ENCODE measurements at regions not wholly inside any gene's neighbourhood (a gene's known extent, or its start where the extent isn't known, plus 50 kb on each side); places are given as distances from the start of the nearest gene placed in this dataset.

- Histone ChIP-seq H3K9me2 (ENCODE audit: insufficient read depth) (no peaks in the 10 kb centered on the region), H3K79me2 (replicated peaks; ENCODE audit: insufficient read depth) (no peaks in the 10 kb centered on the region), H3F3A (replicated peaks; ENCODE audit: low read depth) (no peaks in the 10 kb centered on the region), H4K20me1 (replicated peaks; ENCODE audit: insufficient read depth) (no peaks in the 10 kb centered on the region), H3K4me1 (ENCODE audit: insufficient read depth) (no peaks in the 10 kb centered on the region), H3K36me3 (ENCODE audit: insufficient read depth) (peaks cover 4% of the 10 kb centered on the region; the same call in 1 of the 2 replicates), H3K4me3 (no peak overlapping the region), H3K4me2 (no peak overlapping the region), H2AFZ (no peak overlapping the region), H3K27ac (ENCODE audit: low read depth) (no peak overlapping the region), H3K27me3 (ENCODE audit: insufficient read depth) (no peaks in the 10 kb centered on the region)
- Mint-ChIP-seq H3K4me1 (no peaks in the 10 kb centered on the region), H3K36me3 (ENCODE audit: low read depth) (peaks cover 35% of the 10 kb centered on the region), H3K4me3 (no peak overlapping the region), H3K27me3 (ENCODE audit: insufficient read depth, low read depth, poor library complexity) (no peaks in the 10 kb centered on the region), H3K27ac (no peak overlapping the region), H3K9me3 (peaks cover 97% of the 10 kb centered on the region)
- TF ChIP-seq REST (IDR thresholded peaks at IDR 0.05; ENCODE audit: unreplicated experiment) (no peak), EZH2 (IDR thresholded peaks at IDR 0.05; ENCODE audit: low read depth, unreplicated experiment) (no peak), CTCF (conservative IDR thresholded peaks at IDR 0.05; ENCODE audit: low read depth in 2 of 2) (no peak), POLR2AphosphoS5 (IDR thresholded peaks at IDR 0.05; ENCODE audit: low read depth) (no peak), ZNF114 (CRISPR knock-in tag; IDR thresholded peaks at IDR 0.05) (no peak), JUNB (IDR thresholded peaks at IDR 0.05; ENCODE audit: unreplicated experiment) (no peak), STAT1 (IDR thresholded peaks at IDR 0.05; ENCODE audit: unreplicated experiment) (no peak), EZH2phosphoT487 (IDR thresholded peaks at IDR 0.05; ENCODE audit: unreplicated experiment) (no peak), ETS1 (IDR thresholded peaks at IDR 0.05) (no peak)
- ATAC-seq (no peak), DNase-seq (ENCODE audit: low spot score) (no peak)
These were observed 610.7 kb downstream of the CBLN4 start for GRCh38 chr20:55394592-55394991.

- H3K27me3 ChIP-seq (ENCODE audit: insufficient read depth) = no peaks in the 10 kb centered on the region
- H3F3A ChIP-seq (replicated peaks; ENCODE audit: low read depth) = no peaks in the 10 kb centered on the region
- H4K20me1 ChIP-seq (replicated peaks; ENCODE audit: insufficient read depth) = no peaks in the 10 kb centered on the region
- H3K9me2 ChIP-seq (ENCODE audit: insufficient read depth) = no peaks in the 10 kb centered on the region
- no peak overlapping the region for H2AFZ ChIP-seq
- H3K9me3 Mint-ChIP-seq = peaks cover 97% of the 10 kb centered on the region
- no peaks in the 10 kb centered on the region for H3K4me1 Mint-ChIP-seq
- H3K4me2 ChIP-seq = no peak overlapping the region
- H3K79me2 ChIP-seq (replicated peaks; ENCODE audit: insufficient read depth) = no peaks in the 10 kb centered on the region
- H3K4me1 ChIP-seq (ENCODE audit: insufficient read depth) = no peaks in the 10 kb centered on the region
- ATAC-seq = no peak
- no peak overlapping the region for H3K27ac ChIP-seq (ENCODE audit: low read depth)
- peaks cover 4% of the 10 kb centered on the region; the same call in 1 of the 2 replicates for H3K36me3 ChIP-seq (ENCODE audit: insufficient read depth)
- H3K4me3 Mint-ChIP-seq = no peak overlapping the region
- peaks cover 37% of the 10 kb centered on the region for H3K36me3 Mint-ChIP-seq (ENCODE audit: low read depth)
- no peak for DNase-seq (ENCODE audit: low spot score)
- H3K27ac Mint-ChIP-seq = no peak overlapping the region
- no peak overlapping the region for H3K4me3 ChIP-seq
- no peaks in the 10 kb centered on the region for H3K27me3 Mint-ChIP-seq (ENCODE audit: insufficient read depth, low read depth, poor library complexity)
- TF ChIP-seq ZNF462 (CRISPR knock-in tag; IDR thresholded peaks at IDR 0.05) = no peak
These were observed 614.5 kb downstream of the CBLN4 start for GRCh38 chr20:55390791-55391190.

Measured in GM23338 (cell line).